Neural cell (in vitro differentiated cells): ENCODE measurements at regions not wholly inside any gene's neighbourhood (a gene's known extent, or its start where the extent isn't known, plus 50 kb on each side); places are given as distances from the start of the nearest gene placed in this dataset.

Experiments used
- H2AFZ ChIP-seq: fragments of 200-600, 300-800 bp; sonication (generic), shearing (Covaris generic); 2 replicates; pipeline ENCODE4 v1.6.0; 2014; ENCODE audit warnings: low read depth, mild to moderate bottlenecking, antibody characterized with exemption, low read length, moderate library complexity
- H3F3A ChIP-seq: fragments of 200-600 bp; shearing (Covaris generic); 2 replicates; pipeline ENCODE4 v1.6.1; 2016; ENCODE audit warnings: mild to moderate bottlenecking, moderate library complexity, mixed read lengths, antibody characterized with exemption, low read length; ENCODE audit not compliant: insufficient read depth, poor library complexity, severe bottlenecking
- H3K27ac ChIP-seq: fragments of 200-600, 300-800 bp; sonication (generic), shearing (Covaris generic); 2 replicates; pipeline ENCODE4 v1.5.1; 2014; ENCODE audit warnings: mild to moderate bottlenecking, low read length, moderate library complexity
- H3K27me3 ChIP-seq: fragments of 300-800, 200-600 bp; sonication (generic), shearing (Covaris generic); 2 replicates; pipeline ENCODE4 v1.6.0; 2014; ENCODE audit warnings: mild to moderate bottlenecking, low read depth, low read length, moderate library complexity; ENCODE audit not compliant: insufficient read depth
- H3K36me3 ChIP-seq: fragments of 300-800, 200-600 bp; sonication (generic), shearing (Covaris generic); 2 replicates; pipeline ENCODE4 v1.5.1; 2014; ENCODE audit warnings: mild to moderate bottlenecking, antibody characterized with exemption, low read length, moderate library complexity; ENCODE audit not compliant: insufficient read depth
- H3K4me2 ChIP-seq: fragments of 300-800, 200-600 bp; sonication (generic), shearing (Covaris generic); 2 replicates; pipeline ENCODE4 v1.6.0; 2014; ENCODE audit warnings: mild to moderate bottlenecking, low read length
- H3K4me3 ChIP-seq: fragments of 300-800, 200-600 bp; sonication (generic), shearing (Covaris generic); 2 replicates; pipeline ENCODE4 v1.5.1; 2014; ENCODE audit warnings: mild to moderate bottlenecking, low read length, moderate library complexity
- H3K79me2 ChIP-seq: fragments of 200-600 bp; shearing (Covaris generic); replicated peaks from 2 replicates; pipeline ENCODE4 v1.6.0; 2014; ENCODE audit warnings: mild to moderate bottlenecking, low read length, moderate library complexity; ENCODE audit not compliant: insufficient read depth
- H3K9ac ChIP-seq: fragments of 300-800, 200-600 bp; sonication (generic), shearing (Covaris generic); 2 replicates; pipeline ENCODE4 v1.6.1; 2016; ENCODE audit warnings: mild to moderate bottlenecking, low read length, mixed read lengths
- H3K9me2 ChIP-seq: fragments of 200-600 bp; shearing (Covaris generic); 2 replicates; pipeline ENCODE4 v1.6.1; 2016; ENCODE audit warnings: mild to moderate bottlenecking, low read length, mixed read lengths; ENCODE audit not compliant: insufficient read depth
- H3K9me3 ChIP-seq: fragments of 200-600, 300-800 bp; sonication (generic), shearing (Covaris generic); 2 replicates; pipeline ENCODE4 v1.6.1; 2016; ENCODE audit warnings: mild to moderate bottlenecking, mixed run types, low read length, moderate library complexity, mixed read lengths
- H4K20me1 ChIP-seq: fragments of 200-600 bp; shearing (Covaris generic); 2 replicates; pipeline ENCODE4 v1.6.1; 2016; ENCODE audit warnings: mild to moderate bottlenecking, mixed run types; ENCODE audit not compliant: insufficient read depth
- EP300 ChIP-seq: fragments of 450-650 bp; conservative IDR thresholded peaks from 2 replicates; pipeline ENCODE4 v1.6.1; 2014; ENCODE audit warnings: antibody characterized with exemption, mild to moderate bottlenecking, moderate library complexity; ENCODE audit not compliant: poor library complexity, severe bottlenecking
- EZH2 ChIP-seq: fragments of 200-600, 300-800 bp; shearing (Covaris generic), sonication (generic); IDR thresholded peaks from 2 replicates; pipeline ENCODE4 v1.6.1; 2014; ENCODE audit warnings: antibody characterized with exemption, low read length, borderline replicate concordance, mild to moderate bottlenecking; ENCODE audit not compliant: insufficient read depth, poor library complexity, severe bottlenecking
- MXI1 ChIP-seq: fragments of 450-650 bp; conservative IDR thresholded peaks from 2 replicates; pipeline ENCODE4 v1.6.1; 2014; ENCODE audit warnings: antibody characterized with exemption, mild to moderate bottlenecking; ENCODE audit not compliant: poor library complexity, severe bottlenecking
- POLR2AphosphoS5 ChIP-seq: IDR thresholded peaks from 2 replicates; pipeline ENCODE4 v1.6.1; 2012
- RAD21 ChIP-seq: fragments of 450-650 bp; conservative IDR thresholded peaks from 2 replicates; pipeline ENCODE4 v1.6.1; 2014; ENCODE audit warnings: antibody characterized with exemption, mild to moderate bottlenecking, moderate library complexity
- REST ChIP-seq: IDR thresholded peaks from 2 replicates; pipeline ENCODE4 v1.6.1; 2012; ENCODE audit warnings: borderline replicate concordance
- SMC3 ChIP-seq: fragments of 450-650 bp; conservative IDR thresholded peaks from 2 replicates; pipeline ENCODE4 v1.6.1; 2014; ENCODE audit warnings: antibody characterized with exemption, mild to moderate bottlenecking, moderate library complexity; ENCODE audit not compliant: poor library complexity
- TAF1 ChIP-seq: IDR thresholded peaks from 2 replicates; pipeline ENCODE4 v1.6.1; 2012; ENCODE audit warnings: low read depth
- TF ChIP-seq, protein P1 (sequence below): fragments of 450-650 bp; IDR thresholded peaks from 2 replicates; pipeline ENCODE4 v1.5.1; 2014; ENCODE audit warnings: antibody characterized with exemption, mild to moderate bottlenecking, moderate library complexity; ENCODE audit not compliant: poor library complexity, severe bottlenecking

- Histone ChIP-seq H3K4me2 (no peak overlapping the region), H3F3A (no peaks in the 10 kb centered on the region), H3K4me3 (no peak overlapping the region), H3K27ac (no peak overlapping the region), H3K9me2 (no peaks in the 10 kb centered on the region), H3K27me3 (no peaks in the 10 kb centered on the region), H3K79me2 (no peaks in the 10 kb centered on the region), H3K9me3 (no peaks in the 10 kb centered on the region), H2AFZ (no peak overlapping the region), H3K36me3 (no peaks in the 10 kb centered on the region), H3K9ac (no peak overlapping the region), H4K20me1 (no peaks in the 10 kb centered on the region)
- no peak for TF ChIP-seq POLR2AphosphoS5
- no peak for TF ChIP-seq TAF1
- no peak for TF ChIP-seq EP300
- no peak for TF ChIP-seq MXI1
- no peak for TF ChIP-seq RAD21
- TF ChIP-seq, protein P1, sequence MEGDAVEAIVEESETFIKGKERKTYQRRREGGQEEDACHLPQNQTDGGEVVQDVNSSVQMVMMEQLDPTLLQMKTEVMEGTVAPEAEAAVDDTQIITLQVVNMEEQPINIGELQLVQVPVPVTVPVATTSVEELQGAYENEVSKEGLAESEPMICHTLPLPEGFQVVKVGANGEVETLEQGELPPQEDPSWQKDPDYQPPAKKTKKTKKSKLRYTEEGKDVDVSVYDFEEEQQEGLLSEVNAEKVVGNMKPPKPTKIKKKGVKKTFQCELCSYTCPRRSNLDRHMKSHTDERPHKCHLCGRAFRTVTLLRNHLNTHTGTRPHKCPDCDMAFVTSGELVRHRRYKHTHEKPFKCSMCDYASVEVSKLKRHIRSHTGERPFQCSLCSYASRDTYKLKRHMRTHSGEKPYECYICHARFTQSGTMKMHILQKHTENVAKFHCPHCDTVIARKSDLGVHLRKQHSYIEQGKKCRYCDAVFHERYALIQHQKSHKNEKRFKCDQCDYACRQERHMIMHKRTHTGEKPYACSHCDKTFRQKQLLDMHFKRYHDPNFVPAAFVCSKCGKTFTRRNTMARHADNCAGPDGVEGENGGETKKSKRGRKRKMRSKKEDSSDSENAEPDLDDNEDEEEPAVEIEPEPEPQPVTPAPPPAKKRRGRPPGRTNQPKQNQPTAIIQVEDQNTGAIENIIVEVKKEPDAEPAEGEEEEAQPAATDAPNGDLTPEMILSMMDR = no peak
- TF ChIP-seq SMC3 = no peak
- no peak for TF ChIP-seq EZH2
- no peak for TF ChIP-seq REST
Measured at GRCh38 chr5:147046894-147047293, 168.3 kb upstream of the PPP2R2B start.

DNA sequence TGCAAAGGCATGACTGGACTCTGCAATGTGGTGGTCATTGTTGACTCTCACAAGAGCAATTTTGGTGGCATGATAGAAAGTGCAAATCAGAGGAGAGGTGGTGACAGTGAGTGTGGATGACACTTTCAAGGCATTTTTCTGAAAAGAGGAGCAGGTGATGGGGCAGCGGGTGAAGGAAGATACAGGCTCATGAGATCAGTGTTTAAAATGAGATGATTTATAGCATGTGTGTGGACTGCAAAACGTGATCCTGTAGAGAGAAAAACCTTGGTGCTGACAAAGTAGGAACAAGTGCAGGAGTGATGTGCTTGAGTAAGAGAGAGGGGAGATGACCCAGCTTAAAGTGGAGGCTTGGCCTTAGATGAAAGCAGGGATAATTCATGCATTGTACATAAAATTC is 171.2 kb upstream of the PPP2R2B start:
- no peaks in the 10 kb centered on the region for H3K9me2 ChIP-seq
- no peaks in the 10 kb centered on the region for H3K9me3 ChIP-seq
- no peaks in the 10 kb centered on the region for H3K27me3 ChIP-seq
- no peak overlapping the region for H2AFZ ChIP-seq
- H3K36me3 ChIP-seq = no peaks in the 10 kb centered on the region
- no peaks in the 10 kb centered on the region for H4K20me1 ChIP-seq
- H3K79me2 ChIP-seq = no peaks in the 10 kb centered on the region
- no peak overlapping the region for H3K4me3 ChIP-seq
- TF ChIP-seq POLR2AphosphoS5 (no peak), TAF1 (no peak), EP300 (no peak), RAD21 (no peak), EZH2 (no peak)
- TF ChIP-seq, protein P1 = no peak
- no peak overlapping the region for H3K9ac ChIP-seq
- no peak overlapping the region for H3K27ac ChIP-seq
- no peaks in the 10 kb centered on the region for H3F3A ChIP-seq
- H3K4me2 ChIP-seq = no peak overlapping the region
